Heart left ventricle (tissue), 16 donors: ENCODE measurements at regions not wholly inside any gene's neighbourhood (a gene's known extent, or its start where the extent isn't known, plus 50 kb on each side); places are given as distances from the start of the nearest gene placed in this dataset.
"Not testable (repeated sequence)": the region's sequence is repeated elsewhere in the genome, so short reads cannot be mapped to it uniquely, and the experiment has no call there.

Source experiments
- ATAC-seq, 4 donors: fragments of 200-7000 bp; cut with Tn5 transposase; one replicate each; pipeline ENCODE4 v1.9.1; 2020 to 2022; ENCODE audit warnings: moderate library complexity in 4 of 4, mild to moderate bottlenecking in 3 of 4, moderate number of reproducible peaks in 1 of 4
- DNase-seq, 5 donors: peaks; one replicate each; pipeline ENCODE4 v3.0.0-alpha.2; 2020
- H3K27ac ChIP-seq, 12 donors: fragments of 200-600 bp; sonication (generic) in 4 of 12; one replicate each; pipeline versions ENCODE4 v1.5.0 to v1.8.0; 2016 to 2022; ENCODE audit warnings: mild to moderate bottlenecking in 2 of 12
- H3K27me3 ChIP-seq, 9 donors: fragments of 200-600 bp; sonication (generic) in 2 of 9; one replicate each; pipeline versions ENCODE4 v1.5.1 to v1.8.0; 2016 to 2022; ENCODE audit warnings: mild to moderate bottlenecking in 3 of 9
- H3K36me3 ChIP-seq, 9 donors: fragments of 200-600 bp; sonication (generic) in 2 of 9; one replicate each; pipeline versions ENCODE4 v1.5.0 to v1.8.0; 2018 to 2022; ENCODE audit warnings: mild to moderate bottlenecking in 2 of 9
- H3K4me1 ChIP-seq, 12 donors: fragments of 200-600 bp; sonication (generic) in 4 of 12; one replicate each; pipeline versions ENCODE4 v1.5.0 to v1.8.0; 2016 to 2022; ENCODE audit warnings: mild to moderate bottlenecking in 3 of 12
- H3K4me3 ChIP-seq, 12 donors: fragments of 200-600 bp; sonication (generic) in 4 of 12; one replicate each; pipeline versions ENCODE4 v1.5.0 to v1.8.0; 2017 to 2022; ENCODE audit warnings: mild to moderate bottlenecking in 9 of 12, moderate library complexity in 4 of 12
- H3K9me3 ChIP-seq, 12 donors: fragments of 200-600 bp; sonication (generic) in 4 of 12; one replicate each; pipeline versions ENCODE4 v1.5.0 to v1.8.0; 2016 to 2022; ENCODE audit warnings: mild to moderate bottlenecking in 1 of 12
- CTCF ChIP-seq, 12 donors: fragments of 200-600 bp; sonication (generic) in 4 of 12; IDR thresholded peaks; one replicate each; pipeline versions ENCODE4 v1.5.0 to v1.8.0; 2018 to 2022; ENCODE audit warnings: antibody characterized with exemption in 12 of 12, mild to moderate bottlenecking in 5 of 12
- POLR2A ChIP-seq, 2 donors: fragments of 450-650 bp; IDR thresholded peaks; one replicate each; pipeline ENCODE4 v1.6.1; 2017; ENCODE audit warnings: antibody characterized with exemption in 2 of 2, mild to moderate bottlenecking in 2 of 2, moderate library complexity in 2 of 2
- WGBS, 4 donors: extraction: QIAGEN DNeasy Blood & Tissue Kit in 2 of 4; methylation state at CpG; one replicate each; pipeline versions ENCODE4 v1.1.5 to v1.1.7; 2013 to 2018; 5-methylcytosine and 5-hydroxymethylcytosine counted together
- intact Hi-C, 10 donors: fragments of 100-400 bp; cut with DNase I; formaldehyde crosslinking; loops; one replicate each; pipeline versions ENCODE4 v1.11.1 to v1.14.2; 2022
- donor health status: ischemic (EF 13 %, LVEDD 7.1; RV severe dilation, severe dysfunction).
- donor health status: healthy with polysubstance abuse.
- donor health status: DM: no; HTN: yes; CAD: no.
- donor health status: DM: no; HTN: no; CAD: no.
- donor health status: ischemic (EF 25% LVEDD 6.9; RV normal size, moderate dysfunction).
- donor health status: ischemic (EF 25% LVEDD 5.7; RV mildly dilated, moderate dysfunction).
- donor health status: healthy.
- donor health status: DM: yes; HTN: yes; CAD: no.
- donor health status: ischemic (EF 35%, LVEDD 5.7; RV mildly dilated, moderate dysfunction).
- donor health status: nonischemic (EF 11% LVEDD 7.7; RV severe dilation, severe dysfunction).
- donor health status: DM: yes; HTN: yes; CAD: no.
- donor health status: PGD.
- donor health status: ischemic (EF 29% LVEDD 5.4; RV normal size, mild dysfunction).
- donor health status: nonischemic (EF 23%, LVEDD 6.1; RV moderate dilation, normal function).

- Histone ChIP-seq H3K4me1 (no peaks in the 10 kb centered on the region), H3K4me3 (no peak overlapping the region), H3K9me3 (peaks cover 0 to 11% (median 2%) of the 10 kb centered on the region in 12 donors), H3K36me3 (no peaks in the 10 kb centered on the region), H3K27me3 (no peaks in the 10 kb centered on the region), H3K27ac (no peak overlapping the region)
- DNase-seq, result no peak
- intact Hi-C loops, result no loop called here
- WGBS, 4 donors, result 77 to 86% (median 84%) methylated on average over 3 of the region's 3 CpGs
- ATAC-seq, result no peak
- TF ChIP-seq POLR2A (IDR thresholded peaks at IDR 0.05) (no peak), CTCF (IDR thresholded peaks at IDR 0.05) (no peak)
Observed at GRCh38 chr11:116325247-116325646, 447.5 kb downstream of the BUD13 start.

- WGBS, 4 donors, result 94 to 99% (median 97%) methylated on average over 6 of the region's 6 CpGs
- ATAC-seq, result not testable (repeated sequence)
Observed at GRCh38 chr11:116324077-116324476, 448.7 kb downstream of the BUD13 start.

GRCh38 chr11:116317212-116317611, 455.6 kb downstream of the BUD13 start:
- intact Hi-C loops, result no loop called here
- DNase-seq (no peak), ATAC-seq (no peak)

More at GRCh38 chr11:116324077-116324476, 448.7 kb downstream of the BUD13 start:
- H3K4me1 ChIP-seq, DNase-seq, H3K4me3 ChIP-seq, H3K27me3 ChIP-seq, H3K36me3 ChIP-seq, intact Hi-C loops, H3K27ac ChIP-seq: not testable (repeated sequence)
- peaks cover 0 to 11% (median 2%) of the 10 kb centered on the region in 12 donors for H3K9me3 ChIP-seq

GRCh38 chr11:116314006-116314405, 458.8 kb downstream of the BUD13 start:
- TF ChIP-seq POLR2A (IDR thresholded peaks at IDR 0.05) (no peak), CTCF (IDR thresholded peaks at IDR 0.05) (no peak)
- Histone ChIP-seq H3K9me3 (no peaks in the 10 kb centered on the region), H3K27me3 (peaks cover 0 to 4% (median 0%) of the 10 kb centered on the region in 9 donors), H3K4me3 (no peak overlapping the region), H3K27ac (no peak overlapping the region), H3K4me1 (peaks cover 0 to 19% (median 12%) of the 10 kb centered on the region in 12 donors), H3K36me3 (no peaks in the 10 kb centered on the region)
- no peak for ATAC-seq
- DNase-seq, result no peak
- intact Hi-C loops, result no loop called here

More at GRCh38 chr11:116317212-116317611, 455.6 kb downstream of the BUD13 start:
- Histone ChIP-seq H3K27me3 (peaks cover 0 to 4% (median 0%) of the 10 kb centered on the region in 9 donors), H3K36me3 (no peaks in the 10 kb centered on the region), H3K4me1 (peaks cover 0 to 18% (median 12%) of the 10 kb centered on the region in 12 donors), H3K9me3 (peaks cover 0 to 11% (median 2%) of the 10 kb centered on the region in 12 donors), H3K4me3 (no peak overlapping the region), H3K27ac (no peak overlapping the region)
- TF ChIP-seq POLR2A (IDR thresholded peaks at IDR 0.05), result no peak
- TF ChIP-seq CTCF (IDR thresholded peaks at IDR 0.05), result no peak
- whole genome bisulfite sequencing, 4 donors, result 66 to 74% (median 69%) methylated on average over 3 of the region's 3 CpGs
